Breast epithelium (tissue), 3 donors: ENCODE measurements at regions not wholly inside any gene's neighbourhood (a gene's known extent, or its start where the extent isn't known, plus 50 kb on each side); places are given as distances from the start of the nearest gene placed in this dataset.

ENCODE experiments used
- CTCF ChIP-seq, 3 donors: fragments of 450-650 bp; IDR thresholded peaks; one replicate each; pipeline ENCODE4 v1.5.1; 2016 to 2017; ENCODE audit warnings: antibody characterized with exemption in 3 of 3, mild to moderate bottlenecking in 3 of 3, moderate library complexity in 3 of 3
- POLR2A ChIP-seq: fragments of 450-650 bp; IDR thresholded peaks from one replicate; pipeline ENCODE4 v1.6.1; 2016; ENCODE audit warnings: antibody characterized with exemption, mild to moderate bottlenecking, moderate library complexity

GRCh38 chr11:39174196-39174595 lies 2285.3 kb downstream of the LRRC4C start:
- TF ChIP-seq CTCF (IDR thresholded peaks at IDR 0.05) (no peak), POLR2A (no peak)
